Ovary (tissue), 3 donors: ENCODE measurements at regions not wholly inside any gene's neighbourhood (a gene's known extent, or its start where the extent isn't known, plus 50 kb on each side); places are given as distances from the start of the nearest gene placed in this dataset.

Experiments
- EP300 ChIP-seq: sonication (generic); formaldehyde crosslinking; IDR thresholded peaks from one replicate; pipeline ENCODE4 v1.6.1; 2017; ENCODE audit warnings: antibody characterized with exemption
- POLR2A ChIP-seq: fragments of 450-650 bp; IDR thresholded peaks from one replicate; pipeline ENCODE4 v1.6.1; 2017; ENCODE audit warnings: antibody characterized with exemption, mild to moderate bottlenecking, moderate library complexity
- TF ChIP-seq, protein P1 (sequence below), 3 donors: fragments of 450-650 bp in 2 of 3; fragments of 200-600 bp in 1 of 3; IDR thresholded peaks; one replicate each; pipeline versions ENCODE4 v1.5.1 to v1.8.0; 2016 to 2022; ENCODE audit warnings: antibody characterized with exemption in 3 of 3, mild to moderate bottlenecking in 1 of 3
- donor health status: DM: no; HTN: no; CAD: no.

DNA sequence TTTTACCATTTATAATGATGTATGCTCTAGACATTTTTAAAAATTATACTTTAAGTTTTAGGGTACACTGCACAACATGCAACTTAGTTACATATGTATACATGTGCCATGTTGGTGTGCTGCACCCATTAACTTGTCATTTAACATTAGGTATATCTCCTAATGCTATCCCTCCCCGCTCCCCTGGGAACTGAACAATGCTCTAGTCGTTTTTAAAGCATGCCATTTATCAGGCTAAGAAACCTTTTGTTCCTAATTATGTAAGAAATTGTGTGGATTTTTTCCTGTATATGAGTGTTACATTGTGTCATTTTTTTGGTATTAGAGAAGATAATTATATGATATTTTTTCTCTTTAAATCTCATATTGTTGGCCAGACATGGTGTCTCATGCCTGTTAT, 72.8 kb upstream of the SGCD start:
- TF ChIP-seq, protein P1, sequence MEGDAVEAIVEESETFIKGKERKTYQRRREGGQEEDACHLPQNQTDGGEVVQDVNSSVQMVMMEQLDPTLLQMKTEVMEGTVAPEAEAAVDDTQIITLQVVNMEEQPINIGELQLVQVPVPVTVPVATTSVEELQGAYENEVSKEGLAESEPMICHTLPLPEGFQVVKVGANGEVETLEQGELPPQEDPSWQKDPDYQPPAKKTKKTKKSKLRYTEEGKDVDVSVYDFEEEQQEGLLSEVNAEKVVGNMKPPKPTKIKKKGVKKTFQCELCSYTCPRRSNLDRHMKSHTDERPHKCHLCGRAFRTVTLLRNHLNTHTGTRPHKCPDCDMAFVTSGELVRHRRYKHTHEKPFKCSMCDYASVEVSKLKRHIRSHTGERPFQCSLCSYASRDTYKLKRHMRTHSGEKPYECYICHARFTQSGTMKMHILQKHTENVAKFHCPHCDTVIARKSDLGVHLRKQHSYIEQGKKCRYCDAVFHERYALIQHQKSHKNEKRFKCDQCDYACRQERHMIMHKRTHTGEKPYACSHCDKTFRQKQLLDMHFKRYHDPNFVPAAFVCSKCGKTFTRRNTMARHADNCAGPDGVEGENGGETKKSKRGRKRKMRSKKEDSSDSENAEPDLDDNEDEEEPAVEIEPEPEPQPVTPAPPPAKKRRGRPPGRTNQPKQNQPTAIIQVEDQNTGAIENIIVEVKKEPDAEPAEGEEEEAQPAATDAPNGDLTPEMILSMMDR (IDR thresholded peaks at IDR 0.05) = no peak
- no peak for TF ChIP-seq POLR2A
- TF ChIP-seq EP300 = no peak
